Lower lobe of right lung (tissue), 2 donors: ENCODE measurements at regions not wholly inside any gene's neighbourhood (a gene's known extent, or its start where the extent isn't known, plus 50 kb on each side); places are given as distances from the start of the nearest gene placed in this dataset.

Source experiments
- ATAC-seq, 2 donors: fragments of 200-7000 bp; cut with Tn5 transposase; one replicate each; pipeline ENCODE4 v1.9.1; 2020 to 2022; ENCODE audit warnings: mild to moderate bottlenecking in 2 of 2, moderate library complexity in 2 of 2
- DNase-seq: peaks from one replicate; pipeline ENCODE4 v3.0.0-alpha.2; 2020
- H3K27ac ChIP-seq: fragments of 200-600 bp; one replicate; pipeline ENCODE4 v1.8.0; 2022
- H3K27me3 ChIP-seq: fragments of 200-600 bp; one replicate; pipeline ENCODE4 v1.8.0; 2022; ENCODE audit warnings: low read depth
- H3K36me3 ChIP-seq: fragments of 200-600 bp; one replicate; pipeline ENCODE4 v1.8.0; 2022; ENCODE audit warnings: mild to moderate bottlenecking
- H3K4me1 ChIP-seq: fragments of 200-600 bp; one replicate; pipeline ENCODE4 v1.8.0; 2022
- H3K4me3 ChIP-seq: fragments of 200-600 bp; one replicate; pipeline ENCODE4 v1.8.0; 2022; ENCODE audit warnings: mild to moderate bottlenecking
- H3K9me3 ChIP-seq: fragments of 200-600 bp; one replicate; pipeline ENCODE4 v1.8.0; 2022
- intact Hi-C: fragments of 100-400 bp; cut with DNase I; formaldehyde crosslinking; loops from one replicate; pipeline ENCODE4 v1.11.0; 2022
- TF ChIP-seq, protein P1 (sequence below): fragments of 200-600 bp; IDR thresholded peaks from one replicate; pipeline ENCODE4 v1.8.0; 2022; ENCODE audit warnings: antibody characterized with exemption, mild to moderate bottlenecking
- donor health status: DM: no; HTN: yes; CAD: no; lungs with severe emphysema.

DNA sequence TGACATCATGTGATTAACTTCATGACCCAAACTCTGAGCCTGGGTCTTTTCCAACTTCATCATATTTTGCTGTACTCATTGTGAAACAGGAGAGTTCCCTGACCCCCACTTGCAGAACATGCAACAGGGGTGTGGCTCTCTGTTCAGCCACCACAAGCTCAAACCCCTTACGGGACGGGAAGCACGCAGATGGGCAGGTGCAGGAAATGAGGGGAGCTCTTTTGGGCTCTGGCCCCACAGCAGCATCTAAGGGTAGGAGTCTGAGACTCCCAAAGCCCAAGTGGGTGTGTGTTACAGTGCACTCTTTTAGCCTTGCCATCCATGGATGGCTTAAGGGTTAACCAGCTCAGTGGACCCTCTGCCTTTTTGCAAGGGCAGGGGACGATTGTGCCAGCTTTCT, 599.5 kb upstream of the SMIM31 start:
- no peak for ATAC-seq
- no peak overlapping the region for H3K4me3 ChIP-seq
- TF ChIP-seq, protein P1, sequence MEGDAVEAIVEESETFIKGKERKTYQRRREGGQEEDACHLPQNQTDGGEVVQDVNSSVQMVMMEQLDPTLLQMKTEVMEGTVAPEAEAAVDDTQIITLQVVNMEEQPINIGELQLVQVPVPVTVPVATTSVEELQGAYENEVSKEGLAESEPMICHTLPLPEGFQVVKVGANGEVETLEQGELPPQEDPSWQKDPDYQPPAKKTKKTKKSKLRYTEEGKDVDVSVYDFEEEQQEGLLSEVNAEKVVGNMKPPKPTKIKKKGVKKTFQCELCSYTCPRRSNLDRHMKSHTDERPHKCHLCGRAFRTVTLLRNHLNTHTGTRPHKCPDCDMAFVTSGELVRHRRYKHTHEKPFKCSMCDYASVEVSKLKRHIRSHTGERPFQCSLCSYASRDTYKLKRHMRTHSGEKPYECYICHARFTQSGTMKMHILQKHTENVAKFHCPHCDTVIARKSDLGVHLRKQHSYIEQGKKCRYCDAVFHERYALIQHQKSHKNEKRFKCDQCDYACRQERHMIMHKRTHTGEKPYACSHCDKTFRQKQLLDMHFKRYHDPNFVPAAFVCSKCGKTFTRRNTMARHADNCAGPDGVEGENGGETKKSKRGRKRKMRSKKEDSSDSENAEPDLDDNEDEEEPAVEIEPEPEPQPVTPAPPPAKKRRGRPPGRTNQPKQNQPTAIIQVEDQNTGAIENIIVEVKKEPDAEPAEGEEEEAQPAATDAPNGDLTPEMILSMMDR, result no peak
- H3K36me3 ChIP-seq, result no peaks in the 10 kb centered on the region
- no peaks in the 10 kb centered on the region for H3K9me3 ChIP-seq
- H3K27ac ChIP-seq, result no peak overlapping the region
- no peaks in the 10 kb centered on the region for H3K27me3 ChIP-seq
- no peak for DNase-seq
- intact Hi-C loops, result no loop called here
- no peaks in the 10 kb centered on the region for H3K4me1 ChIP-seq

DNA sequence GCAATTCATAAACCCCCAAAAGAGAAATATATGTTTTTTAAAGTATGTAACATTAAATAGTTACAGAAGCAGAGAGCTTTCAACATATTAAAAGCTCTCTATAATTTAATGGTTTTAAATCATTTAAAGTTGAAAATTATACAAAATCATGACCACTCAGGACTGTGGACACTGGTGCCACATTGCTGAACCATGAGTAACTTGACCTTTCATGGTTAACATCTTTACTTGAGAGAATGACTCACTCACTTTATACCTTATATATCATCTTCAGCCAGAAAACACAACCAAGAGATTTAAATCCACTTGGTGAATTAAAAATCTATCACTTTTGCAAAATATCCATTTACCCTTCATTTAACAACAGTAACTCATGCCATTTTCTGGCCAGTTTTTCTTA, 584.3 kb upstream of the SMIM31 start:
- Histone ChIP-seq H3K36me3 (no peaks in the 10 kb centered on the region), H3K4me1 (no peaks in the 10 kb centered on the region), H3K4me3 (no peak overlapping the region), H3K27me3 (no peaks in the 10 kb centered on the region), H3K9me3 (no peaks in the 10 kb centered on the region), H3K27ac (no peak overlapping the region)
- no peak for DNase-seq
- intact Hi-C loops, result no loop called here
- ATAC-seq, result no peak
- TF ChIP-seq, protein P1, result no peak

DNA sequence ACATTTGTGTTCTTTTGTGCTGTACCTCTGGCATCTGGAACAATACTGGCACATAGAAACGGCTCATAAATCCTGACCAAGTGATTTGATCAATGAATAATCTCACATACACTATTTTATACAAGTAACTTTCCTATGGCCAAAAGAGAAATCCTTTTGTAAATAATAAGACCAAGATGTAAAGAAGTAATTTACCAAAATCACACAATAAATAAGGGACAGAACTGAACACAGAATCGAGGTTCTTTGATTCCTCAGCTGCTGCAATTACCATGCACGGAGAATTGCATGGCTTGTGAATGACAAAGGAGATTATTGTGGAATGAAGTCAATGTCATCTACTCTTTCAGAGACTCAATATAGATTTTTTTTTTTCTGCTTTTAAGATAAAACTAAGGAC, 576.8 kb upstream of the SMIM31 start:
- H3K4me3 ChIP-seq, result no peak overlapping the region
- TF ChIP-seq, protein P1, result no peak
- ATAC-seq (no peak), DNase-seq (no peak)
- intact Hi-C loops, result no loop called here
- H3K27ac ChIP-seq, result no peak overlapping the region
- H3K36me3 ChIP-seq, result no peaks in the 10 kb centered on the region
- H3K27me3 ChIP-seq, result no peaks in the 10 kb centered on the region
- H3K9me3 ChIP-seq, result no peaks in the 10 kb centered on the region
- no peaks in the 10 kb centered on the region for H3K4me1 ChIP-seq

DNA sequence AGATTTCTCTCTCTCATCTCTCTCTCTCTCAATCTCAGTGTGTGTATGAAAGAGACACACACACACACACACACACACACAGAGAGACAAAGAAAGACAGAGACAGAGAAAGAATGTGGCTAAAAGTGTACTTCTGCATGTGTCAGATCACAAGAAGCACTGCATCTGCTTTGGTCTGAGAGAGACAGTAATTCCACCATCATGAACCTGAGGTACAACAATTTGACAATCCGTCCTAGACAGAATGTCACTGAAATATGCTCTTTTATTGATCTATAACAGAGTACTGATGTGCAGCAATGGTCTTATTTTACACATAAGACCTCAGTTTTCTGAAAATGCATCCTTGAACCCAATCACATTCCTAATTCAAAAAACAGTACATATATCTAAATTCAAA, 576.2 kb upstream of the SMIM31 start:
- intact Hi-C loops, result no loop called here
- no peak overlapping the region for H3K4me3 ChIP-seq
- no peak for DNase-seq
- no peaks in the 10 kb centered on the region for H3K27me3 ChIP-seq
- TF ChIP-seq, protein P1, result no peak
- no peaks in the 10 kb centered on the region for H3K4me1 ChIP-seq
- ATAC-seq, result no peak
- no peaks in the 10 kb centered on the region for H3K36me3 ChIP-seq
- H3K9me3 ChIP-seq, result no peaks in the 10 kb centered on the region
- H3K27ac ChIP-seq, result no peak overlapping the region

DNA sequence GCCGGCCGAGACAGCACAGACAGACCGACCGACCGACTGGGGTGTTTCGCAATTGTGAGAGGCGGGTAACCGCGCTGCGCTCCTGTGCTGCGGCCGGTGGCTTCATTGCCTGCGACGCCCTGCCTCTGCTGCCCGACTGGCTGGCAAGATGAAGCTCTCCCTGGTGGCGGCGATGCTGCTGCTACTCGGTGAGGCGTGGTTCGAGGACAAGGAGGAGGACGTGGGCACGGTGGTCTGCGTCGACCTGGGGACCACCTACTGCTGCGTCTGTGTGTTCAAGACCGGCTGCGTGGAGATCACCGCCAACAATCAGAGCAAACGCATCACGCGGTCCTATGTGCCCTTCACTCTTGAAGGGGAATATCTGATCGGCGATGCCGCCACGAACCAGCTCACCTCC, 565.7 kb upstream of the SMIM31 start:
- intact Hi-C loops, result no loop called here
- no peak for DNase-seq
- no peaks in the 10 kb centered on the region for H3K4me1 ChIP-seq
- no peaks in the 10 kb centered on the region for H3K36me3 ChIP-seq
- ATAC-seq, result peak in 1 of 2 donors; percentile 11
- H3K27ac ChIP-seq, result no peak overlapping the region
- no peak overlapping the region for H3K4me3 ChIP-seq
- H3K27me3 ChIP-seq, result no peaks in the 10 kb centered on the region
- TF ChIP-seq, protein P1, result no peak
- H3K9me3 ChIP-seq, result no peaks in the 10 kb centered on the region

DNA sequence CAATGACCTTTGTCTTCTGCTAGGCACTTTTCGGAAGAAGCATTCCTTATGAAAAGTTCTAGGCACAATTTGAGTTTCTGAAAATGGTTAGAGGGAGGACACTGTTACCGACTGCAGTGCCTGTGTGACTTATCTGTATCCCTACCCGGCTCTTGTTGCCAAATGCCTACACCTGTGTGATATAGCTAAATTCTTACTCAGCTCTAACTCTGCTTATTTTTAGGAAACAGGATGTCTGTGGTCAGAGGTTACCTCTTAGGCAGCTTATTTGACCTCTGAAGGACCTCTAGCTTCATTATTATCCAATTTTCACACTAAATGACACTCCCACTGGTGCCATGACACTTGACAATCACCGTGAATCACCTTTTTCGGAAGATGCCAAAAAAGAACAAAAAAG, 561.1 kb upstream of the SMIM31 start:
- Histone ChIP-seq H3K27me3 (no peaks in the 10 kb centered on the region), H3K9me3 (no peaks in the 10 kb centered on the region), H3K36me3 (no peaks in the 10 kb centered on the region), H3K4me3 (no peak overlapping the region), H3K27ac (no peak overlapping the region), H3K4me1 (no peaks in the 10 kb centered on the region)
- intact Hi-C loops, result no loop called here
- TF ChIP-seq, protein P1, result no peak
- ATAC-seq (no peak), DNase-seq (no peak)
